NT2/D1 (cell line): ENCODE measurements at regions not wholly inside any gene's neighbourhood (a gene's known extent, or its start where the extent isn't known, plus 50 kb on each side); places are given as distances from the start of the nearest gene placed in this dataset.

Experiments used
- SUZ12 ChIP-seq: IDR thresholded peaks from 2 replicates; pipeline ENCODE4 v1.6.1; 2011; ENCODE audit not compliant: insufficient read length, insufficient read depth; ENCODE audit errors: extremely low read depth
- YY1 ChIP-seq: IDR thresholded peaks from 2 replicates; pipeline ENCODE4 v1.6.1; 2011; ENCODE audit not compliant: insufficient read length, insufficient read depth
- ZNF274 ChIP-seq: IDR thresholded peaks from 2 replicates; pipeline ENCODE4 v1.6.1; 2011; ENCODE audit warnings: mild to moderate bottlenecking, low read depth, low read length

DNA sequence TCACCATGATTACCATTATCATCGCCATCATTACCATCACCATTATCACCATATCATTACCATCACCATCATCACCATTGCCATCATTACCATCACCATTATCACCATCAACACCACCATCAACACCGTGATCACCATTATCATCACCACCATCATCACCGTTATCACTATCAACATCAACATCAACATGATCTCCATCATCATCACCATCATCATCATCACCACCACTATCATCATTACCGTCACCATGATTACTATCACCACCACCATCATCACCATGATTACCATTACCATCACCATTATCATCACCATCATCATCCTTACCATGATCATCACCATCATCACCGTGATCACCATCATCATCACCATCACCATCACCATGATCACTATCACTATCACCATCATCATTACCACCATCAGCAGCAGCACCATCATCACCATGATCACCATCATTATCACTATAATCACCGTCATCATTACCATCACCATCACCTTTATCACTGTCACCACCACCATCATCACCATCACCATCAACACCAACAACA, 753.7 kb downstream of the BRD1 start:
- TF ChIP-seq ZNF274 (no peak), YY1 (no peak), SUZ12 (no peak)
